ENCODE measurements at regions not wholly inside any gene's neighbourhood (a gene's known extent, or its start where the extent isn't known, plus 50 kb on each side); places are given as distances from the start of the nearest gene placed in this dataset.
"Not testable (repeated sequence)": the region's sequence is repeated elsewhere in the genome, so short reads cannot be mapped to it uniquely, and the experiment has no call there.

- no peaks in the 10 kb centered on the region for H4K20me1 ChIP-seq (replicated peaks; ENCODE audit: control insufficient read depth, insufficient read depth, low read length)
- ATAC-seq, result no peak
- no peaks in the 10 kb centered on the region for H3K27me3 ChIP-seq (ENCODE audit: control insufficient read depth in 2 of 2, insufficient read depth in 2 of 2, low read length in 2 of 2)
- DNase-seq (ENCODE audit: extremely low read depth in 1 of 4, low spot score in 3 of 4), result no peak
- no TSS peak for BruUV-seq (replicated peaks)
- FAIRE-seq, result no peak
- no peaks in the 10 kb centered on the region for H3K79me2 ChIP-seq (ENCODE audit: control insufficient read depth, insufficient read depth, low read length)
- intact Hi-C loops (cut with micrococcal nuclease) (no loop called here), in situ Hi-C loops (cut with MboI) (no loop called here)
- POLR2A ChIA-PET, result no interaction called here
- H3K4me1 ChIP-seq (replicated peaks in 1 of 2; ENCODE audit: control insufficient read depth in 2 of 2, insufficient read depth in 2 of 2, low read length in 2 of 2), result no peaks in the 10 kb centered on the region
- no peak overlapping the region for H3K9ac ChIP-seq (ENCODE audit: insufficient read depth in 1 of 2, low read depth in 2 of 2, low read length in 2 of 2)
- H3K27ac ChIP-seq (ENCODE audit: extremely low read depth, low read depth, low read length), result no peak overlapping the region
- TF ChIP-seq ZFP91 (CRISPR knock-in tag; IDR thresholded peaks at IDR 0.05) (no peak), BCL6 (CRISPR knock-in tag; IDR thresholded peaks at IDR 0.05) (no peak)
- H3K36me3 ChIP-seq (ENCODE audit: control insufficient read depth, insufficient read depth, low read length), result no peaks in the 10 kb centered on the region
- H3K4me2 ChIP-seq (ENCODE audit: insufficient read depth, low read length), result no peak overlapping the region
- H3K9me3 ChIP-seq (replicated peaks; ENCODE audit: control insufficient read depth, insufficient read depth, low read depth, low read length), result no peaks in the 10 kb centered on the region
- no peak overlapping the region for H3K4me3 ChIP-seq
- H3K9me1 ChIP-seq (ENCODE audit: control insufficient read depth, insufficient read depth, low read length), result no peaks in the 10 kb centered on the region
- CTCF ChIA-PET (ENCODE audit: low intra/inter-chr PET ratio), result no interaction called here
- H2AFZ ChIP-seq (ENCODE audit: low read depth, low read length), result no peak overlapping the region
These were observed 118.2 kb upstream of the HTR2C start for GRCh38 chrX:114465689-114466088.

GRCh38 chrX:114472008-114472407 is 111.9 kb upstream of the HTR2C start:
- H2AFZ ChIP-seq (ENCODE audit: low read depth, low read length); H3K9me1 ChIP-seq (ENCODE audit: control insufficient read depth, insufficient read depth, low read length); H3K36me3 ChIP-seq (ENCODE audit: control insufficient read depth, insufficient read depth, low read length); H3K4me1 ChIP-seq (replicated peaks in 1 of 2; ENCODE audit: control insufficient read depth in 2 of 2, insufficient read depth in 2 of 2, low read length in 2 of 2); FAIRE-seq; DNase-seq (ENCODE audit: extremely low read depth in 1 of 4, low spot score in 3 of 4); H3K4me2 ChIP-seq (ENCODE audit: insufficient read depth, low read length); H3K27ac ChIP-seq (ENCODE audit: extremely low read depth, low read depth, low read length); intact Hi-C loops (cut with micrococcal nuclease); H3K27me3 ChIP-seq (ENCODE audit: control insufficient read depth in 2 of 2, insufficient read depth in 2 of 2, low read length in 2 of 2); H3K9me3 ChIP-seq (replicated peaks; ENCODE audit: control insufficient read depth, insufficient read depth, low read depth, low read length); in situ Hi-C loops (cut with MboI); BruUV-seq (replicated peaks); H3K4me3 ChIP-seq; ATAC-seq; POLR2A ChIA-PET; H3K9ac ChIP-seq (ENCODE audit: insufficient read depth in 1 of 2, low read depth in 2 of 2, low read length in 2 of 2); H3K79me2 ChIP-seq (ENCODE audit: control insufficient read depth, insufficient read depth, low read length); H4K20me1 ChIP-seq (replicated peaks; ENCODE audit: control insufficient read depth, insufficient read depth, low read length); CTCF ChIA-PET (ENCODE audit: low intra/inter-chr PET ratio): not testable (repeated sequence)
- 3% methylated on average over 3 of the region's 6 CpGs for WGBS (ENCODE audit: insufficient coverage, low coverage, missing lambda C conversion rate)
